Neural crest cell (in vitro differentiated cells): ENCODE measurements at regions not wholly inside any gene's neighbourhood (a gene's known extent, or its start where the extent isn't known, plus 50 kb on each side); places are given as distances from the start of the nearest gene placed in this dataset.

Experiments used
- DNase-seq: peaks from one replicate; pipeline ENCODE4 v3.0.0; 2021; ENCODE audit warnings: low read depth, mixed read lengths, low spot score
- H3K27ac Mint-ChIP-seq: one replicate; pipeline ENCODE4 v1.8.0; 2021; ENCODE audit warnings: mild to moderate bottlenecking, mixed read lengths; ENCODE audit not compliant: unreplicated experiment
- H3K27me3 Mint-ChIP-seq: 2 replicates; pipeline ENCODE4 v1.8.0; 2021; ENCODE audit warnings: low read depth, mild to moderate bottlenecking, mixed read lengths
- H3K36me3 Mint-ChIP-seq: 2 replicates; pipeline ENCODE4 v1.8.0; 2021; ENCODE audit warnings: low read depth, mild to moderate bottlenecking, mixed read lengths
- H3K4me1 Mint-ChIP-seq: 2 replicates; pipeline ENCODE4 v1.8.0; 2021; ENCODE audit warnings: mixed read lengths
- H3K4me3 Mint-ChIP-seq: one replicate; pipeline ENCODE4 v1.8.0; 2021; ENCODE audit warnings: mild to moderate bottlenecking, mixed read lengths
- H3K9me3 Mint-ChIP-seq: 2 replicates; pipeline ENCODE4 v1.8.0; 2021; ENCODE audit warnings: mixed read lengths
- TF ChIP-seq, protein P1 (sequence below): fragments of 200-600 bp; sonication (generic); conservative IDR thresholded peaks from 2 replicates; pipeline ENCODE4 v1.5.0; 2021; ENCODE audit warnings: antibody characterized with exemption, mild to moderate bottlenecking

DNA sequence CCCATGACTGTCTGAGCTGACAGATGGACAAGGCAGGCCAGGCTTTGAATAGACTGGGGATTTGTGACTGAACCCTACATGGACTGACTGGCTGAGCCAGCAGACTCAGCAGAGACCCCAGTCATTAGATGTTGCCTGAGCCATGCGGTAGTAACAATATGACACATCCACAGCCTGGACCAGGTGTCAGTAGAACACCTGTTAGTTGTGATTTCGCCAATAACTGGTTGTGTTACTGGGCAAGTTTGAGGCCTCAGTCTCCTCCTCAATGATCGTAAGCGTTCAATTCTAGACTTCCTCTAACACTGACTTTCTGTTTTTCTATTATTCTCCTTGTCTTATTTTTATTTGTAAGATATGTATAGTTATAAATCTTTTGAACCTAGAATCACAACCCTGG is 311.9 kb upstream of the MAP3K7 start:
- H3K36me3 Mint-ChIP-seq: no peaks in the 10 kb centered on the region
- TF ChIP-seq, protein P1, sequence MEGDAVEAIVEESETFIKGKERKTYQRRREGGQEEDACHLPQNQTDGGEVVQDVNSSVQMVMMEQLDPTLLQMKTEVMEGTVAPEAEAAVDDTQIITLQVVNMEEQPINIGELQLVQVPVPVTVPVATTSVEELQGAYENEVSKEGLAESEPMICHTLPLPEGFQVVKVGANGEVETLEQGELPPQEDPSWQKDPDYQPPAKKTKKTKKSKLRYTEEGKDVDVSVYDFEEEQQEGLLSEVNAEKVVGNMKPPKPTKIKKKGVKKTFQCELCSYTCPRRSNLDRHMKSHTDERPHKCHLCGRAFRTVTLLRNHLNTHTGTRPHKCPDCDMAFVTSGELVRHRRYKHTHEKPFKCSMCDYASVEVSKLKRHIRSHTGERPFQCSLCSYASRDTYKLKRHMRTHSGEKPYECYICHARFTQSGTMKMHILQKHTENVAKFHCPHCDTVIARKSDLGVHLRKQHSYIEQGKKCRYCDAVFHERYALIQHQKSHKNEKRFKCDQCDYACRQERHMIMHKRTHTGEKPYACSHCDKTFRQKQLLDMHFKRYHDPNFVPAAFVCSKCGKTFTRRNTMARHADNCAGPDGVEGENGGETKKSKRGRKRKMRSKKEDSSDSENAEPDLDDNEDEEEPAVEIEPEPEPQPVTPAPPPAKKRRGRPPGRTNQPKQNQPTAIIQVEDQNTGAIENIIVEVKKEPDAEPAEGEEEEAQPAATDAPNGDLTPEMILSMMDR: no peak
- H3K4me3 Mint-ChIP-seq: no peak overlapping the region
- DNase-seq: no peak
- H3K27me3 Mint-ChIP-seq: no peaks in the 10 kb centered on the region
- H3K4me1 Mint-ChIP-seq: no peaks in the 10 kb centered on the region
- H3K9me3 Mint-ChIP-seq: peaks cover 2% of the 10 kb centered on the region
- H3K27ac Mint-ChIP-seq: no peak overlapping the region

DNA sequence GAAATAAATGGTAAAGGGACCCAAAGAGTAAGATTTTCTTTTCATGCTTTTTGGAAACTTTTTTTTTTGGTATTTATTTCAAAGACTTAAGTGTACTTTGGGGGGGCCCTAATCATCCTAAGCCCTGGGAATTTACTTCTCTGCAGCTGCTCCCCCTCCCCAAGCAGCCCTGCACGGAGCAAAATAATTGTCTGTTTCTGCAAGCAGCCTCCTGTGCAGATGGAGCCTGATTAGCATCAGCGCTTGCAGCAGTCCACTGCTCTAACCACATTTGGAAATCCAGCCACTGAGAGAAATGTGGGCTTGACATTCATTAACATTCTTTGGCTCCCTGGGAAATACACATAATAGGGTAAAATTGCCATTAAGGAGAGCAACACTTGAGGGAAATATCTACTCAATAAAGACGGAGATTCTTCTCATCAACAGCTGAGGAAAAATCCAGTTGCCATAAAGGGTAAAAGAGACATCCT is 309.2 kb upstream of the MAP3K7 start:
- Mint-ChIP-seq H3K27me3 (no peaks in the 10 kb centered on the region), H3K4me1 (peaks cover under 1% of the 10 kb centered on the region), H3K36me3 (no peaks in the 10 kb centered on the region), H3K9me3 (no peaks in the 10 kb centered on the region), H3K4me3 (no peak overlapping the region), H3K27ac (no peak overlapping the region)
- TF ChIP-seq, protein P1: no peak
- no peak for DNase-seq

GRCh38 chr6:90895299-90896074 is 308.6 kb upstream of the MAP3K7 start:
- TF ChIP-seq, protein P1: no peak
- H3K27me3 Mint-ChIP-seq: no peaks in the 10 kb centered on the region
- H3K27ac Mint-ChIP-seq: no peak overlapping the region
- H3K36me3 Mint-ChIP-seq: no peaks in the 10 kb centered on the region
- DNase-seq: no peak
- no peaks in the 10 kb centered on the region for H3K9me3 Mint-ChIP-seq
- H3K4me1 Mint-ChIP-seq: peaks cover 3% of the 10 kb centered on the region
- no peak overlapping the region for H3K4me3 Mint-ChIP-seq

DNA sequence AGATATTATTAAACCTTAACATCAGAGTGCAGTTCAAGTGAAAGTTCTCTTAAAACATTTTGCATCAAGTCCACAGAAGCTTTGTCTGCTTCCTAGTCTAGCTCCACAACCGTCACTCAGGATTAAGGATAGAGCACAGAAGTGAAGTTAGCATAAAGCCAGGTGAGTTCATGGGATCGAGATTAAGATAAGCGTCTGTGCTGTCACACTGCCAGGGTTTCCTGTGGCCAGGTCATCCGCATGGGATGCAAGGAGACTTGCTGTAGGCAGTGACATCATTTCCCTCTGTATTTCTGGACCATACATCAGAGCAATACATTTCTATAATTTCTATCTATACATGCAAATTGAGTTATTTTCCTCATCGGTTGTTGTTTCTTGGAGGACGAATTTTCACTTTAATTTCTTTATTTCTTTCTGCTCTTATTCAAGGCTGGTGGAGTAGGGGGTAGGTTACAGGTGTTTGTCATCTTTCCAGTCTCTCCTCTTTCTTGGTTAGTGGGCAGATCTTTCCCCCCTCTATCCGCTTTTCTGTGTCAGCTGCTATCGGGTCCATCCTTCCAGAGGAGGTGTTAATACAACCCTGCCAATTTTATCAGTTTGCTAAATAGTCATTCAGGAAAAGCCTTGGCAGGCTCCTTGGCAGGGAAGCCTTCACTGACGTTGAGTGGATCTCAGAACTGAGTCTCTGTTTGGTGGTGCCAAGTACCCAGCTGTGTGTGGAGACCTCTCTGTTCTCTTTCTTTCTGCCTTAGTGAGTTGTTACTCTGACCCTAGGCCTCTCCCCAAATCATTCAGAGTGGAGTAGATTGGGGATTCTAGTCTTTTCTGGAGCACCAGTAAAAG is 307.6 kb upstream of the MAP3K7 start:
- no peak overlapping the region for H3K27ac Mint-ChIP-seq
- no peak overlapping the region for H3K4me3 Mint-ChIP-seq
- H3K36me3 Mint-ChIP-seq: no peaks in the 10 kb centered on the region
- TF ChIP-seq, protein P1: no peak
- H3K9me3 Mint-ChIP-seq: no peaks in the 10 kb centered on the region
- no peaks in the 10 kb centered on the region for H3K27me3 Mint-ChIP-seq
- peaks cover 7% of the 10 kb centered on the region for H3K4me1 Mint-ChIP-seq
- DNase-seq: no peak

DNA sequence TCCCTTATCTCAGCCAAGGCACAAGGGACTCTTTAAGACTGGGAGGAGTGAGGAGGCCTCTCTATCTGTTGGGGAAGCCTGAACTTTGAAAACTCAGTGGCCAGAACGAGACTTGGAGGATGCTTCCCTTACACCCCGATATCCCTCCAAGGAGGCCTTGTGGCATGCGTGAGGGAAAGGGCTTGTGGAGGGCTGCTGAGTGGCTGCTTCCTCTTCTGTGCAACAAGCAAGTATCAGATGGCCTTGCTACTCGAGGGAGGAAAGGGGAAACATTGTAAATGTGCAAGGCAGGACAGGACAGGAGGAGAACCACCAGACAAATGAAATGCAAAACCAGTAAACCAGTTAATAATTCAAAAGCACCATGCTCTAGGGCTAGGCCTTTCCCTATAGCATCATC is 306.5 kb upstream of the MAP3K7 start:
- no peak overlapping the region for H3K4me3 Mint-ChIP-seq
- no peaks in the 10 kb centered on the region for H3K27me3 Mint-ChIP-seq
- TF ChIP-seq, protein P1: no peak

More for the DNA sequence above, 306.5 kb upstream of the MAP3K7 start:
- no peaks in the 10 kb centered on the region for H3K36me3 Mint-ChIP-seq
- no peak for DNase-seq
- no peaks in the 10 kb centered on the region for H3K9me3 Mint-ChIP-seq
- H3K4me1 Mint-ChIP-seq: peaks cover 7% of the 10 kb centered on the region
- H3K27ac Mint-ChIP-seq: no peak overlapping the region
